ENCODE measurements at regions not wholly inside any gene's neighbourhood (a gene's known extent, or its start where the extent isn't known, plus 50 kb on each side); places are given as distances from the start of the nearest gene placed in this dataset.

DNA sequence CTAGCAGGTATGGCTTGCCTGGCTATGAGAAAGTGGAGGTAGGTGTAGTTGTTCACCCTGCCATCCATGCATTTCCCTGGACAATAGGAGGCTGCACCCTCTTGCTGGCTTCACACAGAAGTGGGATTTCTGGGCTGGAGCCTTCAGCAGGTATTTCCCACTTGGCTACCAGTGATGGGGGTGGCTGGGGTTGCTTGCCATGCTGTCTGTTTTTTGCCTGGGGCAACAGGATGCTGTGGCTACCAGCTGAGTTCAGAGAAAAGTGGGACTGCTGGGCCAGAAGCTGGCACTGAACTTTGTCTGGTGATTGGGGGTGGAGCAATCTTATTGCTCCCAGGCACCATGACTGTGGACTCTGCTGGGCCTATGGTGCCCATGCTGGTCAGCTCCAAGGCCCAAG, 299.6 kb downstream of the FAM170A start:
- DNase-seq (no peak), ATAC-seq (ENCODE audit: low read depth) (no peak)
- Histone ChIP-seq H4K20me1 (ENCODE audit: insufficient read depth, low read length) (no peaks in the 10 kb centered on the region), H4K91ac (ENCODE audit: insufficient read depth, low read depth, low read length) (no peak overlapping the region), H3K9me3 (ENCODE audit: control insufficient read depth, insufficient read depth, low read length) (no peaks in the 10 kb centered on the region), H3K36me3 (ENCODE audit: control insufficient read depth, insufficient read depth, low read length) (no peaks in the 10 kb centered on the region), H2BK5ac (ENCODE audit: low read depth, low read length, poor library complexity, severe bottlenecking) (no peak overlapping the region), H2BK20ac (ENCODE audit: low read depth, low read length) (no peak overlapping the region), H3K4me2 (ENCODE audit: low read depth, low read length) (no peak overlapping the region), H2BK120ac (ENCODE audit: low read depth, low read length) (no peak overlapping the region), H3K27ac (ENCODE audit: insufficient read depth, low read length) (no peak overlapping the region), H3K14ac (replicated peaks; ENCODE audit: low read depth, low read length) (no peak overlapping the region), H3K27me3 (ENCODE audit: control insufficient read depth, insufficient read depth, low read length) (no peaks in the 10 kb centered on the region), H3K9ac (ENCODE audit: low read depth, low read length) (no peak overlapping the region), H3K79me1 (ENCODE audit: low read depth in 1 of 2, low read length in 2 of 2) (no peaks in the 10 kb centered on the region), H3K4me1 (ENCODE audit: control insufficient read depth, insufficient read depth, low read length) (no peaks in the 10 kb centered on the region), H2AK5ac (ENCODE audit: low read depth, low read length) (no peak overlapping the region), H3K9me1 (ENCODE audit: insufficient read depth, low read length) (no peaks in the 10 kb centered on the region), H4K8ac (ENCODE audit: low read depth in 2 of 2, low read length in 2 of 2) (no peak overlapping the region), H2AFZ (replicated peaks; ENCODE audit: low read length, poor library complexity) (no peak overlapping the region), H2BK15ac (ENCODE audit: low read depth, low read length) (no peak overlapping the region), H3K4ac (ENCODE audit: low read depth, low read length) (no peak overlapping the region), H3K4me3 (ENCODE audit: insufficient read depth, low read depth, low read length) (no peak overlapping the region), H3K23ac (ENCODE audit: low read depth, low read length) (no peak overlapping the region), H3K56ac (ENCODE audit: extremely low read depth, insufficient read depth, low read length) (no peak overlapping the region), H4K5ac (ENCODE audit: low read depth, low read length) (no peak overlapping the region), H3K18ac (ENCODE audit: low read depth, low read length) (no peak overlapping the region), H2AK9ac (replicated peaks; ENCODE audit: low read depth, low read length, poor library complexity) (no peak overlapping the region)
- in situ Hi-C loops (cut with MboI; ENCODE audit: low sequenced_read_pairs) (loop anchor here (25.0 kb wide), 1 partner anchor 2008 kb away; no protein-coding TSS in a partner anchor), dilution Hi-C loops (cut with HindIII; ENCODE audit: low sequenced_read_pairs, unreplicated experiment) (no loop called here), intact Hi-C loops (cut with micrococcal nuclease) (no loop called here)
- no TSS peak for BruUV-seq (replicated peaks)
- ChIA-PET POLR2A (ENCODE audit: unreplicated experiment) (no interaction called here), CTCF (no interaction called here)
- TF ChIP-seq MAFK (IDR thresholded peaks at IDR 0.05; ENCODE audit: low read depth, low read length) (no peak), MXI1 (IDR thresholded peaks at IDR 0.05; ENCODE audit: borderline replicate concordance, low read depth, low read length) (no peak), MAZ (IDR thresholded peaks at IDR 0.05; ENCODE audit: borderline replicate concordance, low read depth, low read length) (no peak), FOS (IDR thresholded peaks at IDR 0.05; ENCODE audit: low read depth, low read length) (no peak)
